Dedifferentiated amniotic fluid mesenchymal stem cell (primary cell): ENCODE measurements at regions not wholly inside any gene's neighbourhood (a gene's known extent, or its start where the extent isn't known, plus 50 kb on each side); places are given as distances from the start of the nearest gene placed in this dataset.

Experiments used
- DNase-seq: peaks from one replicate; pipeline ENCODE4 v3.0.0-alpha.2; 2016; ENCODE audit errors: extremely low spot score

- no peak for DNase-seq
Measured at GRCh38 chr10:31268444-31269303, 50.3 kb upstream of the ZEB1 start.
